ENCODE measurements at regions not wholly inside any gene's neighbourhood (a gene's known extent, or its start where the extent isn't known, plus 50 kb on each side); places are given as distances from the start of the nearest gene placed in this dataset.
"Not testable (repeated sequence)": the region's sequence is repeated elsewhere in the genome, so short reads cannot be mapped to it uniquely, and the experiment has no call there.

- no peak overlapping the region for H3K4me3 ChIP-seq (ENCODE audit: low read depth, low read length)
- TF ChIP-seq, protein P1, sequence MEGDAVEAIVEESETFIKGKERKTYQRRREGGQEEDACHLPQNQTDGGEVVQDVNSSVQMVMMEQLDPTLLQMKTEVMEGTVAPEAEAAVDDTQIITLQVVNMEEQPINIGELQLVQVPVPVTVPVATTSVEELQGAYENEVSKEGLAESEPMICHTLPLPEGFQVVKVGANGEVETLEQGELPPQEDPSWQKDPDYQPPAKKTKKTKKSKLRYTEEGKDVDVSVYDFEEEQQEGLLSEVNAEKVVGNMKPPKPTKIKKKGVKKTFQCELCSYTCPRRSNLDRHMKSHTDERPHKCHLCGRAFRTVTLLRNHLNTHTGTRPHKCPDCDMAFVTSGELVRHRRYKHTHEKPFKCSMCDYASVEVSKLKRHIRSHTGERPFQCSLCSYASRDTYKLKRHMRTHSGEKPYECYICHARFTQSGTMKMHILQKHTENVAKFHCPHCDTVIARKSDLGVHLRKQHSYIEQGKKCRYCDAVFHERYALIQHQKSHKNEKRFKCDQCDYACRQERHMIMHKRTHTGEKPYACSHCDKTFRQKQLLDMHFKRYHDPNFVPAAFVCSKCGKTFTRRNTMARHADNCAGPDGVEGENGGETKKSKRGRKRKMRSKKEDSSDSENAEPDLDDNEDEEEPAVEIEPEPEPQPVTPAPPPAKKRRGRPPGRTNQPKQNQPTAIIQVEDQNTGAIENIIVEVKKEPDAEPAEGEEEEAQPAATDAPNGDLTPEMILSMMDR (IDR thresholded peaks at IDR 0.05; ENCODE audit: insufficient read depth, low read depth, low read length, missing control alignments) = no peak
- DNase-seq (ENCODE audit: low read depth) = no peak
Measured at GRCh38 chr1:94769551-94769950, 50.6 kb upstream of the SLC44A3 start.

DNA sequence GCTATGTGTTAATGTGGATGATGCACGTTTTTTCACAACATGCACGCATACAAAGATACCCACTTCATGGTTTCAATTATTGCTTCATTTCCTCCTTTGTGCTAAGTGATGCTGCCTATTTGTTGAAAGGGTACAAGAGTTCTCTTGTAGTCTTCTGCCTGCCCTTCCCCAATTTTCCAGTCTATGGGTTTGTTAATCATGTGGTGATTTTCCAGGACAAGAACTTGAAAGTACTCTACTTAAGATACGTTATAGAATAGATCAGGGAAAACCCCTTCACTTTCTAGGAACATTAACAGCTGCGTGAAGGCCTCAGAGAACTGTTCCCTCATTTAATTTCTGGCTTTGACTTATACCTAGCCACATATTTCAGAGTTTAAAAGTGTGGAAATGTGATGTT lies 52.1 kb upstream of the SLC44A3 start:
- TF ChIP-seq, protein P1 (IDR thresholded peaks at IDR 0.05; ENCODE audit: insufficient read depth, low read depth, low read length, missing control alignments) = no peak
- no peak for DNase-seq (ENCODE audit: low read depth)

DNA sequence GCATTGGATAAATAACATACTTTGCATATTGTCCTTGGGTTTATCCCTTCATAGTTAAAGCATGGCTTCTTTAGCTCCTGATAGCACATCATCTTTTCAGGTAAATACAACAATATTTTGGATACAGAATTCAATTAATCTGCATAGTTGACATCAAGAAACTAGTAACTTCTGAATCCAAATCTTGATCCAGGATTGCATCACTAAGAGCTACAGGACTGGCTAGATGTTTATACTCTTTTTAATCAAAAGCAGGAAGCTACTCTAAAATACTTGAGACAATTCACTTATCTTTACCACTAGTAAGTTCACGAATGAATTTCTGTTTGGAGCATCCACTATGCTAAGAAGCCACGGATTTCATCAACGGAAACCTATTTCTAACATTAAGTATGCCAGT lies 54.2 kb upstream of the SLC44A3 start:
- TF ChIP-seq, protein P1 (IDR thresholded peaks at IDR 0.05; ENCODE audit: insufficient read depth, low read depth, low read length, missing control alignments) = no peak
- no peak for DNase-seq (ENCODE audit: low read depth)
- no peak overlapping the region for H3K4me3 ChIP-seq (ENCODE audit: low read depth, low read length)

More for the DNA sequence above, 52.1 kb upstream of the SLC44A3 start:
- no peak overlapping the region for H3K4me3 ChIP-seq (ENCODE audit: low read depth, low read length)

GRCh38 chr1:94759188-94759587 lies 61.0 kb upstream of the SLC44A3 start:
- TF ChIP-seq, protein P1 (IDR thresholded peaks at IDR 0.05; ENCODE audit: insufficient read depth, low read depth, low read length, missing control alignments) = no peak
- DNase-seq (ENCODE audit: low read depth) = no peak
- H3K4me3 ChIP-seq (ENCODE audit: low read depth, low read length) = no peak overlapping the region

- TF ChIP-seq, protein P1 (IDR thresholded peaks at IDR 0.05; ENCODE audit: insufficient read depth, low read depth, low read length, missing control alignments) = no peak
- DNase-seq (ENCODE audit: low read depth) = no peak
- no peak overlapping the region for H3K4me3 ChIP-seq (ENCODE audit: low read depth, low read length)
Measured at GRCh38 chr1:94757931-94758330, 62.2 kb upstream of the SLC44A3 start.

- DNase-seq (ENCODE audit: low read depth) = peak; percentile 16
- TF ChIP-seq, protein P1 (IDR thresholded peaks at IDR 0.05; ENCODE audit: insufficient read depth, low read depth, low read length, missing control alignments) = no peak
- H3K4me3 ChIP-seq (ENCODE audit: low read depth, low read length) = no peak overlapping the region
Measured at GRCh38 chr1:94755675-94756074, 64.5 kb upstream of the SLC44A3 start.

DNA sequence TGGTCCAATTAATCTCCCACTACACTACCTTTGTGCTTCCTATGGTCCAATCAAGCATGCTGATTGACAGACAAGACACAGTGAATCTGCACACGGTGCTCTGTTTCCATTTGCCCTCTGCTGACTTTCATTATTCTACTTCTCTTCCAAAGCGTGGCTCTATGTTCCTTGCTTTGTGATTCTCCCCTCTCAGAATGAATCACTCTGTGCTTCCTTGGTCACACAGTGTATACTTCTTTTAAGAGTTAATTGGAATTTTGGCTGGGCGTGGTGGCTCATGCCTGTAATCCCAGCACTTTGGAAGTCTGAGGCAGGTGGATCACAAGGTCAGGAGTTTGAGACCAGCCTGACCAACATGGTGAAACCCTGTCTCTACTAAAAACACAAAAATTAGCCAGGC lies 65.1 kb upstream of the SLC44A3 start:
- not testable (repeated sequence) for H3K4me3 ChIP-seq (ENCODE audit: low read depth, low read length); DNase-seq (ENCODE audit: low read depth)
